ENCODE measurements at regions not wholly inside any gene's neighbourhood (a gene's known extent, or its start where the extent isn't known, plus 50 kb on each side); places are given as distances from the start of the nearest gene placed in this dataset.
"Not testable (repeated sequence)": the region's sequence is repeated elsewhere in the genome, so short reads cannot be mapped to it uniquely, and the experiment has no call there.

- DNase-seq (ENCODE audit: low read depth), result no peak
Observed at GRCh38 chr15:92705764-92706163, 50.2 kb upstream of the FAM174B start.

GRCh38 chr15:92706201-92706600 lies 50.6 kb upstream of the FAM174B start:
- no peak for DNase-seq (ENCODE audit: low read depth)

- DNase-seq (ENCODE audit: low read depth), result no peak
Observed at GRCh38 chr15:92707880-92708551, 52.4 kb upstream of the FAM174B start.

GRCh38 chr15:92708635-92709034 lies 53.1 kb upstream of the FAM174B start:
- no peak for DNase-seq (ENCODE audit: low read depth)

- no peak for DNase-seq (ENCODE audit: low read depth)
Observed at GRCh38 chr15:92709110-92709790, 53.7 kb upstream of the FAM174B start.

- DNase-seq (ENCODE audit: low read depth), result no peak
Observed at GRCh38 chr15:92711457-92711831, 55.9 kb upstream of the FAM174B start.

GRCh38 chr15:92714077-92714476 lies 58.5 kb upstream of the FAM174B start:
- no peak for DNase-seq (ENCODE audit: low read depth)

- DNase-seq (ENCODE audit: low read depth), result peak; percentile 26
Observed at GRCh38 chr15:92714477-92715401, 59.2 kb upstream of the FAM174B start.

GRCh38 chr15:92715758-92716157 lies 60.2 kb upstream of the FAM174B start:
- DNase-seq (ENCODE audit: low read depth), result no peak

GRCh38 chr15:92719021-92719420 lies 63.4 kb upstream of the FAM174B start:
- DNase-seq (ENCODE audit: low read depth), result no peak

GRCh38 chr15:92724144-92724543 lies 68.6 kb upstream of the FAM174B start:
- no peak for DNase-seq (ENCODE audit: low read depth)

GRCh38 chr15:92725171-92725570 lies 69.6 kb upstream of the FAM174B start:
- no peak for DNase-seq (ENCODE audit: low read depth)

- no peak for DNase-seq (ENCODE audit: low read depth)
Observed at GRCh38 chr15:92728266-92728665, 72.7 kb upstream of the FAM174B start.

- no peak for DNase-seq (ENCODE audit: low read depth)
Observed at GRCh38 chr15:92733090-92733933, 77.7 kb upstream of the FAM174B start.

GRCh38 chr15:92733934-92734521 lies 78.5 kb upstream of the FAM174B start:
- no peak for DNase-seq (ENCODE audit: low read depth)

- DNase-seq (ENCODE audit: low read depth), result not testable (repeated sequence)
Observed at GRCh38 chr15:92739246-92739645, 83.7 kb upstream of the FAM174B start.

GRCh38 chr15:92745845-92746271 lies 90.3 kb upstream of the FAM174B start:
- no peak for DNase-seq (ENCODE audit: low read depth)

- DNase-seq (ENCODE audit: low read depth), result no peak
Observed at GRCh38 chr15:92747047-92747446, 91.5 kb upstream of the FAM174B start.

- DNase-seq (ENCODE audit: low read depth), result no peak
Observed at GRCh38 chr15:92749216-92749615, 93.6 kb upstream of the FAM174B start.

GRCh38 chr15:92749946-92750345 lies 94.4 kb upstream of the FAM174B start:
- no peak for DNase-seq (ENCODE audit: low read depth)

GRCh38 chr15:92751528-92751927 lies 96.0 kb upstream of the FAM174B start:
- no peak for DNase-seq (ENCODE audit: low read depth)

All from T-helper 22 cell (primary cell).